Stimulated activated CD4-positive, alpha-beta T cell treated with anti-CD3 and anti-CD28 coated beads, Interleukin-4, amount 100 ng/mL, for 4 hours (primary cell): ENCODE measurements at regions not wholly inside any gene's neighbourhood (a gene's known extent, or its start where the extent isn't known, plus 50 kb on each side); places are given as distances from the start of the nearest gene placed in this dataset.

ENCODE experiments used
- DNase-seq, 2 experiments: peaks; one replicate each; pipeline ENCODE4 v3.0.0-alpha.2; 2020

- DNase-seq: no peak
Observed at GRCh38 chr20:39269493-39270217, 307.5 kb downstream of the DHX35 start.

DNA sequence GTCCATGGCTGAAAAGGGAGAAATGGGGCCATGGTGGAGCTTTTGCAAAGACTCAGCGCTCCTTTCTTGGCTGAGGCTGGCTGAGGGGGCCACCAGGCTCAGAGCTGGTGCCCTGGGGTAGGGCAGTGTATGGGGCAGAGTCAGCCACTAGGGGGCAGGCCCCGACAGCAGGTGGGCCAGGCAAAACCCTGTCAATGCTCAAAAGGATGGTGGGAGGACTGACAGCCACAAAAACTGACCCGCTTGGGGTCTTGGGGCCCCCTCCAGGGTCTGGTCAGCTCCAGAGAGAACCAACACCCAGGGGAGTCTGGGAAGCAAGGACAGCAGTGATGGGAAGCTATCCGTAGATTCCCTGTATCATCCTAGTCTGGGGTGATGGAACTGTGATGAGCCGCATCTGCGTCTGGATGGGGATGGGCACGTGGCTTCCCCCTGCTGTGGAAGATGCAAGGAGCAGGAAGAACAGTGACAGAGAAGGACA lies 306.9 kb downstream of the DHX35 start:
- DNase-seq: peak in 1 of 2 experiments; percentile 14

GRCh38 chr20:39268491-39268951 lies 306.4 kb downstream of the DHX35 start:
- no peak for DNase-seq

- no peak for DNase-seq
Observed at GRCh38 chr20:39266989-39267388, 304.8 kb downstream of the DHX35 start.

GRCh38 chr20:39264506-39265172 lies 302.5 kb downstream of the DHX35 start:
- DNase-seq: peak in 1 of 2 experiments; percentile 26

DNA sequence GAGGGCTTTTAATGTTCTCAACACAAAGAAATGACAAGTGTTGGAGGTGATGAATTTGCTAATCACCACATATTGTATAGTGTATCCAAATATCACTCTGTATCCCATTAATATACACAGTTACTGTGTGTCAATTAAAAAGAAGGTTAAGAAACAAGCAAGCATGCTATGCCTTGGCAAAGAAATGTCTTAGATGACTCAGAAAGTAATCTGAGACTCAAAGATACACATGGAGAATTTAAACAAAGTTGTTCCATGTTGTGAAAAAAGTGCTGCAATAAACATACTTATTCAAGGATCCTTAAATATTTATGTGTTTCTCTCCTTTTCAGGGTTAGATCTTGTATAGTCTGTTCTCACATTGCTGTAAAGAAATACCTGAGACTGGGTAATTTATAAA lies 300.9 kb downstream of the DHX35 start:
- DNase-seq: no peak

- DNase-seq: no peak
Observed at GRCh38 chr20:39259808-39260207, 297.7 kb downstream of the DHX35 start.

DNA sequence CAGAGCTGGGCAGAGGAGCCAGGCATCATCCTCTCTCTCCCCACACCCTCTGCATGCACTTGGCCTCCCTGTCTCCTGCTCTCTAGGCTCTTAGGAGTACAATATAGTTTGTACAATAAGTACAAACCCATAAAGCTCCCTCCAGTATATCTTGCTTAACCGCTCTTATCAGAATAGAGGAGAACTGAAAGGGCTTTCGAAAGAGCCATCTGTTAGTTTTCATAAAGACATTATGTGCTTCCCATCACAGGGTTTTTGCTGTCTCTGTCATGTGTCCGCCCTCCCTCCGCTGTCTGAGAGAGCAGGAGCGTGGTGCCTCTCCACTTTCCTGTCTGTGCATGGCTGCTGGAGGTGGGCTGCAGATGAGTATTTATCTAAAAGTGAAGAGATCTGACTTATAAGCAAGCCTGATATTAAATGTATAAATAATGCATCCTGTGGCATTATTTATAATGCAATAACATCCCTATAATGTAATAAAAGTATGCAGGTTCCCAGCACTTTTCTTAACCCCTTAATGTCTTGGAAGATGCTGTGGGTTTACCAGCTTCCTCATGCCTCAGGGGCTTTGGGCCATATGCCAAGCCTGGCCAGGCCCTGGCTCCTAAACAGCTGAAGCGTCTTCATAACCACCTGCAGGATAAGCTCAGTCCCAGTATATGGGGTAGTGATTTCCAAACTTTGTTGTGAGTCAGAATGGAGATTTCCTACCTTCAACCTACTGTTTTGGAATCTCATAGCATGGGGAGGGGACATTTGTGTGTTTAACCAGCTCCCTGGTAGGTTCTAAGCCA lies 297.1 kb downstream of the DHX35 start:
- DNase-seq: no peak

DNA sequence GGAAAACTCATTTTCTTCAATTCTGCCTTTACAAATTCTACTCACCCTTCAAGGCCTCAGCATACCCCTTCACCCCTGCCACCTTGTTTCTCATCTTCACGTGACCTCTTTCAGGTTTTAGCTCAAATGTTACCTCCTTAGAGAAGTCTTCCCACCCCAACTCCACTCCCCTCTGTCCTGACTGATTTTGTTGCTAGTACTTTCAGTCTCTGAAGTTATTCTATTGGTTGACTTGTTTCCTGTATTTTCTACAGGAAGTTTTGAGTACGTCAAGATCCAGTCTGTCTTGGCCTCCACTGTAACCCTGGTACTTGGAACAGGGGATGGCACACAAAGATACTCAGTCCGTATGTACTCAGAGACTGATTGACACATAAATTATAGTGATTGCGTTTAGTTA lies 296.1 kb downstream of the DHX35 start:
- no peak for DNase-seq

DNA sequence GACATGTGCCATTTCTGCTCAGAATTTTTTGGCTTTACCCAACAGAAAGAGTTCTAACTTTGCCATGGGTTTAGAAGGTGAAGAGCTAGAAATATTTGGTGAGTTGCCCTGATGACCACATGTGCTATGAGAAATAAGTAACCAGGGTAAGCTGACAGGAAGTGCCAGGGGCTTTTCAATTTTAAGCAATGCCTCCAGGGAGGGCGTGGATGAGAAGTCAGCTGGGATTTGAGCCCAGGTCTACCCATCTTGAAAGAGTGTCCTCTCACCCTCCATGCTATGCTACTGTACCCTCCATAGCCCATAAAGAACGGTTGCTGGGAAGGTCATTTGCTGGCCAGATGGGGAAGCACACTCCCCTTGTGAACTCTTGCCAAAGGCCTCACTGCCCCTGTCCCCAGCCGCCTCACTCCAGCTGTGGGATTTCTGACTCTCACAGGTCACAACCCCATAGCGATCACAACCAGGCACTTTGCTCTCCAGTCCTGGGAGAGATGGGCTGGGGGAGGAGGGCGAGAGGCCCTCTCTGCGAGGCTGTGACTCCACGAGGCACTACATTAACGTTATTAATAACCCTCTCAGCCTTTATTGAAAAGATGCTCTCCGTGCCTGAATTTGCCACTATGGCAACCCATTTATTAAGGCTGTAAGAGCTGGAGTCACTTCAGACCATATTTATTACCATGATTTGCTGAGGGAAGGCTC lies 291.1 kb downstream of the DHX35 start:
- no peak for DNase-seq

DNA sequence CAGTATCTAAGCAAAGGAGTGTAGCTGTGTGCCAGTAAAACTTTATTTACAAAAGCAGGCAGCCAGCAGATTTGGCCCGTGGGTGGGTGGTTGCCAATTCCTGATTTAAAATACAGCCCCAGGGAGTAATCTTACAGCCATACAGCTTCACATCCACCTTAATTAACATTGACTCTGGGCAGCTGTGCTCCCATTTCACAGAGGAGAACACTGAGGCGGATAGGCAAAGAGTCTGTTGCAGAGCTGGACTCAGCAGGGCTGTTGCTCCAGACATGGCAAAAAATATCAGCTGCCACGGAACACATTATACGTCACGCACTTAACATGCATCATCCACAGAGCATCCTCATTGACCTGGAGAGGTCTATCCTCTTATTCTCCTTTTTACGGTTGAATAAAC lies 289.9 kb downstream of the DHX35 start:
- DNase-seq: no peak

- DNase-seq: no peak
Observed at GRCh38 chr20:39249798-39250197, 287.7 kb downstream of the DHX35 start.

GRCh38 chr20:39248862-39249485 lies 286.8 kb downstream of the DHX35 start:
- DNase-seq: no peak

DNA sequence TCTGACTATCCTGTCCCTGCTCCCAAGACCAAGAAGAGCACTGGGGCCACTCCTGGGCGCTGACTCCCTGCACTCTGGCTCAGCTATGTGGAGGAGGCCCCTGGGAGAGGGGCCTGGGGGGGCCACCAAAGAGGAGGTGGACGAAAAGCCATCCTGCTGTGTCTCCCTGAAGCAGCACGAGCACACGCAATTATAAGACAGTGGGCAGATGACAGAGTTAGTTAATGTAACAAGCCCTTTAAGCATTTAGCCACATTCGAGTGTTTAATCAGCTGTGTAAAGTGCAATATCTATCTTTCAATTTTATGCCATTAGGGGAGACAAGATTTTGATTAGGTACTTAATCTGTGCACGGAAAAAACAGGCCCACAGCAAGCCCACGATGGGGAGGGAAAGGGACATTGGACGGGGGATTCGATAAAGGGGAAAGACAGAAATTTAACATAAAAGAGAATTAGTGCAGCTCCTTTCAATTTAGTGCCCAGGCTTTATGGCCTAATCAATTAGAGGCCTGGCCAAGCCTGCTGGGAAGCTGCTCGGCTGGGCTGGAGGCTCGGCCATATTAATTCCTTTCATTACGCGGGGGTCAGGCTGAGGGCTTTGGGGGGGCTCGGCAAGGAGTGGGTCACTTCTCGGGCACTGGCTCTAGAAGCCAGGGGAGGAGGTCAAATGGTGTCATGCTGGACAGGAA lies 286.2 kb downstream of the DHX35 start:
- no peak for DNase-seq

DNA sequence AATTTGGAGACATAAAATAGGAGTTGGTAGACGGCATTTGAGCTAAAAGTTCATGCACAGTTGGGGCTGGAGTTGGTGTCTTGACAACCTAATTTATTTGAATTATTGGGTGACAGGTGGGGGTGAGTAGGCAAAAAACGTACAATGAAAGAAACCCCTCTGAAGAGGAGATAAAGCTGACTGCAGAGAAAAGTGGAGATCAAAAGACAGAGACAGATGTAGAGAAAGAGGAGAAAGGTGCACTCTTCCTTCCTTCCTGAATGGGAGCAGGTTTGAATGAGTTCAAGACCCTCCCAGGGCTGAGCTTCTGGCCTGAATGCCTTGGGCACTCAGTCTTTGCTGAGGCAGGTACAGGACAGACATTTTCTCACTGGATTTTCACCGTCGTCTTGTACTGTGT lies 284.3 kb downstream of the DHX35 start:
- no peak for DNase-seq

- DNase-seq: no peak
Observed at GRCh38 chr20:39245685-39246311, 283.7 kb downstream of the DHX35 start.

GRCh38 chr20:39243962-39244361 lies 281.8 kb downstream of the DHX35 start:
- DNase-seq: no peak

- DNase-seq: no peak
Observed at GRCh38 chr20:39242614-39243013, 280.5 kb downstream of the DHX35 start.

GRCh38 chr20:39234520-39235095 lies 272.5 kb downstream of the DHX35 start:
- no peak for DNase-seq

DNA sequence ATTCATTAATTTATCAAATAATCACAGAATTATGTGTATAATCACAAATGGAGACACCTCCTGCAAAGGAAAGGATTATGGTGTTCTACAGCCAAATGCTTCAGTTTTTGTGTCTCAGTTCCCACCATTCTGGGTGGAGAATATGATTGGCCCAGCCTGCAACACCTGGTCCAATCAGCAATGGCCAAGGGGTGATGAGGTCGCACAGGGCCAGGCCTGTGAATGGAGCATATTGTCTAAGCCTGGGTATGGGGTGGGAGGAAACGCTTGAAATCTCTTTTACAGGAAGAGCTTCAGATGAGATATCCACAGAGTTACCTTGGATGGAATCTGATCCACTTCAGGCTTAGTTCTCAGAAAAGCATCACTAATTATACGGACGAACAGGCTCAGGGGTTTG lies 271.6 kb downstream of the DHX35 start:
- DNase-seq: no peak

GRCh38 chr20:39227416-39227815 lies 265.3 kb downstream of the DHX35 start:
- no peak for DNase-seq
